ENCODE measurements at regions not wholly inside any gene's neighbourhood (a gene's known extent, or its start where the extent isn't known, plus 50 kb on each side); places are given as distances from the start of the nearest gene placed in this dataset.

DNA sequence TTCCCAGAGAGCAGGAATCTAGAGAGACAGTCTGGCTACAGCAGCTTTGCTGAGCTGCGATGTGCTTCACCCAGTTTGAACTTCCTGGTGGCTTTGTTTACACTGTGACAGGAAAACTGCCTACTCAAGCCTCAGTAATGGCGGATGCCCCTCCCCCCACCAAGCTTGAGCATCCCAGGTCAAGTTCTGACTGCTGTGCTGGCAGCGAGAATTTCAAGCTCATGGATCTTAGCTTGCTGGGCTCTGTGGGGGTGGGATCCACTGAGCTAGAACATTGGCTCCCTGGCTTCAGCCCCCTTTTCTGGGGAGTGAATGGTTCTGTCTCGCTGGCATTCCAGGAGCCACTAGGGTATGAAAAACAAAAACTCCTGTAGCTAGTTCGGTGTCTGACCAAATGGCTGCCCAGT lies 91.0 kb upstream of the ESR1 start:
- H3K27ac Mint-ChIP-seq (ENCODE audit: unreplicated experiment): no peak overlapping the region
- peaks cover 13% of the 10 kb centered on the region for H3K27me3 Mint-ChIP-seq (ENCODE audit: low read depth)
- peaks cover 2% of the 10 kb centered on the region for H3K36me3 Mint-ChIP-seq (ENCODE audit: low read depth)
- TF ChIP-seq, protein P1, sequence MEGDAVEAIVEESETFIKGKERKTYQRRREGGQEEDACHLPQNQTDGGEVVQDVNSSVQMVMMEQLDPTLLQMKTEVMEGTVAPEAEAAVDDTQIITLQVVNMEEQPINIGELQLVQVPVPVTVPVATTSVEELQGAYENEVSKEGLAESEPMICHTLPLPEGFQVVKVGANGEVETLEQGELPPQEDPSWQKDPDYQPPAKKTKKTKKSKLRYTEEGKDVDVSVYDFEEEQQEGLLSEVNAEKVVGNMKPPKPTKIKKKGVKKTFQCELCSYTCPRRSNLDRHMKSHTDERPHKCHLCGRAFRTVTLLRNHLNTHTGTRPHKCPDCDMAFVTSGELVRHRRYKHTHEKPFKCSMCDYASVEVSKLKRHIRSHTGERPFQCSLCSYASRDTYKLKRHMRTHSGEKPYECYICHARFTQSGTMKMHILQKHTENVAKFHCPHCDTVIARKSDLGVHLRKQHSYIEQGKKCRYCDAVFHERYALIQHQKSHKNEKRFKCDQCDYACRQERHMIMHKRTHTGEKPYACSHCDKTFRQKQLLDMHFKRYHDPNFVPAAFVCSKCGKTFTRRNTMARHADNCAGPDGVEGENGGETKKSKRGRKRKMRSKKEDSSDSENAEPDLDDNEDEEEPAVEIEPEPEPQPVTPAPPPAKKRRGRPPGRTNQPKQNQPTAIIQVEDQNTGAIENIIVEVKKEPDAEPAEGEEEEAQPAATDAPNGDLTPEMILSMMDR (IDR thresholded peaks at IDR 0.05): no peak
- H3K4me3 Mint-ChIP-seq (ENCODE audit: unreplicated experiment): no peak overlapping the region
- H3K4me1 Mint-ChIP-seq (ENCODE audit: low read depth): no peaks in the 10 kb centered on the region
- no peak for DNase-seq (ENCODE audit: low spot score)
- peaks cover 24% of the 10 kb centered on the region for H3K9me3 Mint-ChIP-seq (ENCODE audit: low read depth)

DNA sequence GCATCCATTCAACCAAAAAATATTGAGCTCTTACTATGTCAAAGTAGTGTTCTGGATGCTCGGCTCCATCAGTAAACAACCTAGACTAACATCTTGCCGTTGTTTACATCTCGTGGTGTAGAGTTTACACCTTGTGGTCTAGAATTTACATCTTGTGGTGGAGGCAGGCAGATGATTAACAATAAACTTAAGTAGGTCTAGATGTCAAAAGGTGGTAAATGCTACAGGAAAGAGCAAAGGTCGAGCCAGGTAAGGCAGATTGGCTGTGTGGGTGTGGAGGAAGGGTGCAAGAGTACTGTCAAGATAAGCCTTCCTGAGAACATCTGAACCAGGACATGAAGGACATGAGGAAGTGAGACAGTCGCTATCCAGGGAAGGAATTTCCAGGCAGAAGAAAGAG lies 88.4 kb upstream of the ESR1 start:
- H3K27ac Mint-ChIP-seq (ENCODE audit: unreplicated experiment): no peak overlapping the region
- peaks cover 8% of the 10 kb centered on the region for H3K9me3 Mint-ChIP-seq (ENCODE audit: low read depth)
- no peak for DNase-seq (ENCODE audit: low spot score)
- TF ChIP-seq, protein P1 (IDR thresholded peaks at IDR 0.05): no peak
- H3K27me3 Mint-ChIP-seq (ENCODE audit: low read depth): peaks cover 20% of the 10 kb centered on the region
- H3K4me1 Mint-ChIP-seq (ENCODE audit: low read depth): no peaks in the 10 kb centered on the region
- no peaks in the 10 kb centered on the region for H3K36me3 Mint-ChIP-seq (ENCODE audit: low read depth)
- H3K4me3 Mint-ChIP-seq (ENCODE audit: unreplicated experiment): no peak overlapping the region

DNA sequence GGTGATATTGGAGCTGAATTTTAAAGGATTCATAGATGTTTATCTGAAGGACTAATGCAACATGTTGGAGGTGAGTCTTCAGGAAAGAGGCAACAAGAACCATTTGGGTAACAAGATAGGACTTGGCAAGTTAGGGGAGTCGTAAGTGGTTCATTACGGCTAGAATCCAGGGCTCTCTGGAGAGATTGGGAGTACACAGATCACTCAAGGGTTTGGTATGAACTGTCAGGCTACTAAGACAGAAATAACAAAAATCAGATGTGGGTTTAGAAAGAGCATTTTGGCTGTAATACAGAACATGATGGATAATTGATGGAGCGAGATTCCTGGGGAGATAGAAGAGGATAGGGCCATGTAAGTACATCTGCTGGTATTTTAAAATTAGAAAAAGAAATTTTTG lies 86.3 kb upstream of the ESR1 start:
- Mint-ChIP-seq H3K36me3 (ENCODE audit: low read depth) (no peaks in the 10 kb centered on the region), H3K9me3 (ENCODE audit: low read depth) (no peaks in the 10 kb centered on the region), H3K4me1 (ENCODE audit: low read depth) (no peaks in the 10 kb centered on the region), H3K27me3 (ENCODE audit: low read depth) (peaks cover 20% of the 10 kb centered on the region), H3K27ac (ENCODE audit: unreplicated experiment) (no peak overlapping the region), H3K4me3 (ENCODE audit: unreplicated experiment) (no peak overlapping the region)
- TF ChIP-seq, protein P1 (IDR thresholded peaks at IDR 0.05): no peak
- DNase-seq (ENCODE audit: low spot score): no peak

DNA sequence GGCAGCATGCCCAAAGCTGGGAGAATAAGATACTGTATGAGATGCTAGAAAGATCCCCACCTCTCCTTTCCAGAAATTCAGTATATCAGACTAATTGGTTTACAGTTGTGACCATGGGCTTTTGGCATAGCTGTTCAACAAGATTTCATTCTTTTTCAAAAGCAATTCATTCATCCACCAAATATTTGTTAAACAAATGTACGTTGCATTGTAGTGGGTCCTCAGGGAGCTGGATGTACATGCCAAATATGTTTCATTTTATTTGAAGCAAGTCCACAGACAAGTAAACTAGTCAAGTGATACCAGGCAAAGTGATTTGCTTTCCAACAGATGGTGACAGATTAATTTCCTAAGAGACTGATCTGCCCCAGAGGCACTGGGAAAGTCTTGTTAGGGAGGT lies 85.8 kb upstream of the ESR1 start:
- Mint-ChIP-seq H3K27ac (ENCODE audit: unreplicated experiment) (no peak overlapping the region), H3K27me3 (ENCODE audit: low read depth) (peaks cover 20% of the 10 kb centered on the region), H3K4me1 (ENCODE audit: low read depth) (no peaks in the 10 kb centered on the region), H3K9me3 (ENCODE audit: low read depth) (no peaks in the 10 kb centered on the region), H3K4me3 (ENCODE audit: unreplicated experiment) (no peak overlapping the region), H3K36me3 (ENCODE audit: low read depth) (no peaks in the 10 kb centered on the region)
- TF ChIP-seq, protein P1 (IDR thresholded peaks at IDR 0.05): no peak
- DNase-seq (ENCODE audit: low spot score): no peak

DNA sequence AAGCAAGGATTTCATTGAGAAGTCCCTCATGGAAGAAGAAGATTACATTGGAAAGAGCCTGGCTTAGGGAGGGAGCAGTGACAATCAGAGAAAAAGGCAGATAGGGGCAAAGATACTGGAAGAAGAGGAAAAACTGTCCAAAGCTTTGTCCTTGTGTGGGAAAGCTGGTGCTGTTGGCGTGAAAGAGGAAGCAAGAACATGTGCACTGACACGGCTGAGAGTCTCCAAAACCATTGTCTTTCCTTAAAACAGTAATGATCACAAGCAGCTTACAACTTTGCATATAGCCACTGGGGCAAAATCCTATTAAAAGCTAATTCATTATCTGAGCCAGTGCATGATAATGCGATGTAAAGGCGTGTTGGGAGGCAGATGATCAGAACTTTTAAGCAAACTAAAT lies 85.1 kb upstream of the ESR1 start:
- Mint-ChIP-seq H3K36me3 (ENCODE audit: low read depth) (no peaks in the 10 kb centered on the region), H3K27ac (ENCODE audit: unreplicated experiment) (no peak overlapping the region), H3K4me1 (ENCODE audit: low read depth) (no peaks in the 10 kb centered on the region)

More for the DNA sequence above, 85.1 kb upstream of the ESR1 start:
- H3K9me3 Mint-ChIP-seq (ENCODE audit: low read depth): no peaks in the 10 kb centered on the region
- TF ChIP-seq, protein P1 (IDR thresholded peaks at IDR 0.05): no peak
- H3K27me3 Mint-ChIP-seq (ENCODE audit: low read depth): peaks cover 20% of the 10 kb centered on the region
- H3K4me3 Mint-ChIP-seq (ENCODE audit: unreplicated experiment): no peak overlapping the region
- DNase-seq (ENCODE audit: low spot score): no peak
